ENCODE measurements at regions not wholly inside any gene's neighbourhood (a gene's known extent, or its start where the extent isn't known, plus 50 kb on each side); places are given as distances from the start of the nearest gene placed in this dataset.

DNA sequence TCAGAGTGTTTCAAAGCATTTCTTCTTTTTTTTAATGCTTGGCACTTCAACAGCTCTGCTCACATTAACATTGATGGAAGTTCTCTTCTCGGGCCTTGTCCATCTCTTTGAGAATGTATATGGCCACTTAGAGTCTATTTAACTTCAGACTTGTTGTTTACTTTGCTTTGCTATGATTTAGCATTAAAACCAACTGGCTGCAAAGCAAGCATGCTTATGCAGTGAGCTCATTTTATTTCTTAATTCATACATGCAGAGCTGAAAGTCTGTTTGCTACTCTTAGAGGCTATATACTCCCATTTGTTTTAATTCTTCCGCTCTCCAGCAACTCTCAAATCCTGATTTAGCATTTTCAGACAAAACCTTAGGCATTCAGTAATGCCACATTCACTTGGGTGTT is 107.6 kb upstream of the PACRGL start:
- in situ Hi-C loops (cut with HindIII; ENCODE audit: low sequenced_read_pairs) = no loop called here
- H3K4me3 ChIP-seq (ENCODE audit: low read depth, low read length) = no peak overlapping the region
- TF ChIP-seq, protein P1, sequence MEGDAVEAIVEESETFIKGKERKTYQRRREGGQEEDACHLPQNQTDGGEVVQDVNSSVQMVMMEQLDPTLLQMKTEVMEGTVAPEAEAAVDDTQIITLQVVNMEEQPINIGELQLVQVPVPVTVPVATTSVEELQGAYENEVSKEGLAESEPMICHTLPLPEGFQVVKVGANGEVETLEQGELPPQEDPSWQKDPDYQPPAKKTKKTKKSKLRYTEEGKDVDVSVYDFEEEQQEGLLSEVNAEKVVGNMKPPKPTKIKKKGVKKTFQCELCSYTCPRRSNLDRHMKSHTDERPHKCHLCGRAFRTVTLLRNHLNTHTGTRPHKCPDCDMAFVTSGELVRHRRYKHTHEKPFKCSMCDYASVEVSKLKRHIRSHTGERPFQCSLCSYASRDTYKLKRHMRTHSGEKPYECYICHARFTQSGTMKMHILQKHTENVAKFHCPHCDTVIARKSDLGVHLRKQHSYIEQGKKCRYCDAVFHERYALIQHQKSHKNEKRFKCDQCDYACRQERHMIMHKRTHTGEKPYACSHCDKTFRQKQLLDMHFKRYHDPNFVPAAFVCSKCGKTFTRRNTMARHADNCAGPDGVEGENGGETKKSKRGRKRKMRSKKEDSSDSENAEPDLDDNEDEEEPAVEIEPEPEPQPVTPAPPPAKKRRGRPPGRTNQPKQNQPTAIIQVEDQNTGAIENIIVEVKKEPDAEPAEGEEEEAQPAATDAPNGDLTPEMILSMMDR (IDR thresholded peaks at IDR 0.05; ENCODE audit: low read depth, low read length, missing control alignments) = no peak
- no peak for DNase-seq (ENCODE audit: low read depth)

DNA sequence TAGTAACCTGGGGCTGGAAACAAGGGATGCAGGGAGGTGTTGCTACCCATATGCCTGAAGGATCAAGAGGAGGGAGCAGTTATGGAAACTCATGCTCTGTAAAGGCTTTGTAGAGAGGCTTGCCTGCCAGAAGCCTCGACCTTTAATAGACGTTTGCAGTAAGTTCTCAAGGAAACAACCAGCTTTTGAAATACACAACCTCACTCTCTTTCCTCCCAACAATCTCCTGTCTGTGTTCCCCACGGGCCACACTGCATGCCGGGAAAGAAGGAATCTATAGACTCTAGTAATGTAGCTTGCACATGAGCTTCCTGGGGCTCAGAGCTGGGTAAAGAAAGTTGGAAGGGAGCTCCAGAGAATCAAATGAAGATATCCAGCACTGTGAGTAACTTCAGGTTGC is 101.6 kb upstream of the PACRGL start:
- in situ Hi-C loops (cut with HindIII; ENCODE audit: low sequenced_read_pairs) = no loop called here
- no peak for DNase-seq (ENCODE audit: low read depth)
- H3K4me3 ChIP-seq (ENCODE audit: low read depth, low read length) = no peak overlapping the region
- TF ChIP-seq, protein P1 (IDR thresholded peaks at IDR 0.05; ENCODE audit: low read depth, low read length, missing control alignments) = no peak

DNA sequence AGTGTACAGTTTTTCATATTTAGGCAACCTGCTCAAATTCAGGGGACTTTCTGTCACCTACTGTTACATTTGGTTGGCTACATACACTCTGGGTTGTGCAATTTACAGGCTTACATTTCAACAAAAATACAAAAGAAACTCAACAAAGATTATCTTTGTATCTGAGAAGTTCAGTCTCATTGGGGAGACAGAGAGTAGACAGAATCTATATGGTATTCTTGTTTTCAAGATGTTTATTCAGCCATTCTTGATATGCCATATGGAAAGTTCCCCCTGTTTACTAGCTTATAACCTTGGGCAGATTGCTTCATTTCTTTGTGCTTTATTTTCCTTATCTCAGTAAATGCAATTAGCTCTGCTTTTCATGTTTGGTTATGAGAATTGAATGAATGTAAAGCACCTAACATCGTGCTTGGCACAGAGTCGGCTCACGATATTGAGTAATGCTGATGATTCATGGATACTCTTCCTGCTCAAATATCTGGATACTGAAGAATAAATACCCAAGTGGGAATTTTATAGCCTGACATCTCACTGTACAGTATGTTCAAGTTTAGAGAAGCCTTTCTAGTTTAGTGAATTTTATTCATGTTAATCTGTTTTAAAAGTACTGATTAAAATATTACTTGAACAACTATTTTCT is 96.5 kb upstream of the PACRGL start:
- peak; percentile 41 for DNase-seq (ENCODE audit: low read depth)
- H3K4me3 ChIP-seq (ENCODE audit: low read depth, low read length) = no peak overlapping the region
- in situ Hi-C loops (cut with HindIII; ENCODE audit: low sequenced_read_pairs) = no loop called here
- TF ChIP-seq, protein P1 (IDR thresholded peaks at IDR 0.05; ENCODE audit: low read depth, low read length, missing control alignments) = no peak

DNA sequence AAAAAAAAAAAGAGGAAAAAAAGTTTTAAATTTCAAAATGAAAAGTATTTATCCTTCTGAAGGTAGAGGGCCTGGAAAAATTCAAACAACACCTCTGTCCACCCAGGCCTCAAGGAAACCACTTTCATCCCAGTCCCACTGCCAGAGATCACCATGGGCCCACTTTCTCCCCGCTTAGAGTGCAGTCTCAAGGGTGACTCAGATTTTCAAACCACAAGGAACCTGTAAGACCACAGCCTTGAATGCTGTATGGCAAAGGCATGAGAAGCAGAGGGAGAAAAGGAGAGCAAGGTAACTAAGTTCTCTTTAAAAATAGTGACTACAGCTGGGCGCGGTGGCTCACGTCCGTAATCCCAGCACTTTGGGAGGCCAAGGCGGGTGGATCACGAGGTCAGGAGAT is 87.9 kb upstream of the PACRGL start:
- H3K4me3 ChIP-seq (ENCODE audit: low read depth, low read length) = no peak overlapping the region
- peak; percentile 64 for DNase-seq (ENCODE audit: low read depth)
- TF ChIP-seq, protein P1 (IDR thresholded peaks at IDR 0.05; ENCODE audit: low read depth, low read length, missing control alignments) = no peak
- in situ Hi-C loops (cut with HindIII; ENCODE audit: low sequenced_read_pairs) = loop anchor here (5.0 kb wide), 2 partner anchors 35 to 90 kb away; no protein-coding TSS in a partner anchor

DNA sequence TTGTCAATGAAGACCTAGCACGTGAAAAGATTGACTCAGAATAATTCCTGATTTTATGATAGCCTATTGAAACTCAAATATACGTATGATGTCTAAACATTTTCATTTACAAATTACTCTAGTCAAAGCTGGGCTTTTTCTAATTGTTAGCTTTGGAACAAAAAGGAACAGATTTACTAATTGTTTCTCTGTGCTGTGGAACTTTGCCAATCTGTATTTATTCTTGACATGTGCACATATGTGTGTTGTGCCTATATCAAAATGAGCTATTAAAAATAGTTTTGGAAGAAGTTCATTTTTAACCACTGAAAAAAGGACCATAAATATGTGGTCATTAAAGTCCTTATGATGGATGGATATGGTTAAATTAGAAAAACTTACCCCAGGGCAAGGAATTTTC is 85.4 kb upstream of the PACRGL start:
- no peak overlapping the region for H3K4me3 ChIP-seq (ENCODE audit: low read depth, low read length)
- no peak for DNase-seq (ENCODE audit: low read depth)
- TF ChIP-seq, protein P1 (IDR thresholded peaks at IDR 0.05; ENCODE audit: low read depth, low read length, missing control alignments) = no peak
- in situ Hi-C loops (cut with HindIII; ENCODE audit: low sequenced_read_pairs) = loop anchor here (5.0 kb wide), 2 partner anchors 38 to 93 kb away; no protein-coding TSS in a partner anchor

DNA sequence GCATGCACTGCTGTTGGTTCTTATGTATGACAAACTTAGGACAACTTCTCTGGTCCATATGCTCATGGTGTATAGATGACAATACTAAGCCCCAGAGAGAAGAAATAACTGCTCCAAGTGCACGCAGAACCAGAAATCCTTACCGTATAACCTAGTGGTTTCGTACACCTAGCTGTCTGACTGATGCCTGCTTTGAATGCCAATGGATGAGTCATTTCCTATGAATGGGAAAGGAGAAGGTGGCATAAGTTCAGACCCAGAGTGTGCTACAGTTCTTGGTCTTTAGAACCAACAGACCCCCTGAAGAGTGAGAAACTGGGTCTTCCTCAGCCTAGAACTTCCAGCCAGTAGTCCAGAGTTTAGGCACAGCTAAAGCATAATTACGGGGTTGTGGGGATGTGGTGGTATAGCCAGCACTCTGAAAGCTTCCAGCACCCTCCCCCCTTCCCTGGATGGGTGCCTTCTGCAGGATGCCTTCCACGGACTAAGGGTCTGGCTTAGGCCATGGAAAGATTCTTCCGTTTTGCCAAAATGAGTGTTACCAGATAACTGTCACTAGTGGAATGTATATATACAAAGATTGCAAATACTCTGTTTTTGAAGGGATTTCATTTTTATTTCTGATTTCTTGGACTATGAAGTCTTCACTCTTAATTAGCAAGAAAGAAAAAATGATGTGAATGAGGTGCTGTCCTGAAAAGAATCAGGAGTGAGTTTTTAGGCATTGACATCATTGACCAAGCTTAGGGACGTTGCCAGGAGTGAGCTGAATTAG is 84.6 kb upstream of the PACRGL start:
- TF ChIP-seq, protein P1 (IDR thresholded peaks at IDR 0.05; ENCODE audit: low read depth, low read length, missing control alignments) = no peak
- no peak overlapping the region for H3K4me3 ChIP-seq (ENCODE audit: low read depth, low read length)
- in situ Hi-C loops (cut with HindIII; ENCODE audit: low sequenced_read_pairs) = no loop called here
- DNase-seq (ENCODE audit: low read depth) = no peak

All from astrocyte of the cerebellum (primary cell).